Lower lobe of right lung (tissue), 2 donors: ENCODE measurements at regions not wholly inside any gene's neighbourhood (a gene's known extent, or its start where the extent isn't known, plus 50 kb on each side); places are given as distances from the start of the nearest gene placed in this dataset.

Experiments
- ATAC-seq, 2 donors: fragments of 200-7000 bp; cut with Tn5 transposase; one replicate each; pipeline ENCODE4 v1.9.1; 2020 to 2022; ENCODE audit warnings: mild to moderate bottlenecking in 2 of 2, moderate library complexity in 2 of 2
- DNase-seq: peaks from one replicate; pipeline ENCODE4 v3.0.0-alpha.2; 2020
- H3K27ac ChIP-seq: fragments of 200-600 bp; one replicate; pipeline ENCODE4 v1.8.0; 2022
- H3K27me3 ChIP-seq: fragments of 200-600 bp; one replicate; pipeline ENCODE4 v1.8.0; 2022; ENCODE audit warnings: low read depth
- H3K36me3 ChIP-seq: fragments of 200-600 bp; one replicate; pipeline ENCODE4 v1.8.0; 2022; ENCODE audit warnings: mild to moderate bottlenecking
- H3K4me1 ChIP-seq: fragments of 200-600 bp; one replicate; pipeline ENCODE4 v1.8.0; 2022
- H3K4me3 ChIP-seq: fragments of 200-600 bp; one replicate; pipeline ENCODE4 v1.8.0; 2022; ENCODE audit warnings: mild to moderate bottlenecking
- H3K9me3 ChIP-seq: fragments of 200-600 bp; one replicate; pipeline ENCODE4 v1.8.0; 2022
- CTCF ChIP-seq: fragments of 200-600 bp; IDR thresholded peaks from one replicate; pipeline ENCODE4 v1.8.0; 2022; ENCODE audit warnings: antibody characterized with exemption, mild to moderate bottlenecking
- intact Hi-C: fragments of 100-400 bp; cut with DNase I; formaldehyde crosslinking; loops from one replicate; pipeline ENCODE4 v1.11.0; 2022
- donor health status: DM: no; HTN: yes; CAD: no; lungs with severe emphysema.

DNA sequence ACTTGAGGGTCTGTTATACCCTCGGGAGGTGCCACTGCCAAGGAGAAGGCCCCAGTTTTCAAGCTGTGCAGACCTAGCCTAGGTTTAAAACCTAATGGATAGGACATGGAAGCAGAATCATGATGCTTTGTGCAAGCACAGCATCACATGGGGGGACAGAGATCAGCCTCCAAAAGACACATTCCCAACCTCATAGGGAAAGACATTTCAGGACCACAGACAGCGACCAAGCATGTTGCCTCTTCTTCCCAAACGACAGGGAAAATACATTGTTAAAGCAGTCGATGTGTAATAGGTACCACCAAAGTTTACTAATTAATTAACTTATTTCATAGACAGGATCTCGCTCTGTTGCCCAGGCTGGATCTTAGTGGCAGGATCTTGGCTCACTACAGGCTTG, 573.9 kb downstream of the TCERG1L start:
- no peak for DNase-seq
- intact Hi-C loops: no loop called here
- Histone ChIP-seq H3K27me3 (no peaks in the 10 kb centered on the region), H3K4me1 (no peaks in the 10 kb centered on the region), H3K27ac (no peak overlapping the region), H3K9me3 (no peaks in the 10 kb centered on the region), H3K36me3 (no peaks in the 10 kb centered on the region), H3K4me3 (no peak overlapping the region)
- no peak for ATAC-seq
- TF ChIP-seq CTCF: no peak

- TF ChIP-seq CTCF: no peak
- Histone ChIP-seq H3K9me3 (no peaks in the 10 kb centered on the region), H3K27me3 (no peaks in the 10 kb centered on the region), H3K27ac (no peak overlapping the region), H3K4me1 (no peaks in the 10 kb centered on the region), H3K36me3 (no peaks in the 10 kb centered on the region), H3K4me3 (no peak overlapping the region)
- intact Hi-C loops: no loop called here
- ATAC-seq (no peak), DNase-seq (no peak)
Observed at GRCh38 chr10:130739016-130739756, 572.3 kb downstream of the TCERG1L start.

DNA sequence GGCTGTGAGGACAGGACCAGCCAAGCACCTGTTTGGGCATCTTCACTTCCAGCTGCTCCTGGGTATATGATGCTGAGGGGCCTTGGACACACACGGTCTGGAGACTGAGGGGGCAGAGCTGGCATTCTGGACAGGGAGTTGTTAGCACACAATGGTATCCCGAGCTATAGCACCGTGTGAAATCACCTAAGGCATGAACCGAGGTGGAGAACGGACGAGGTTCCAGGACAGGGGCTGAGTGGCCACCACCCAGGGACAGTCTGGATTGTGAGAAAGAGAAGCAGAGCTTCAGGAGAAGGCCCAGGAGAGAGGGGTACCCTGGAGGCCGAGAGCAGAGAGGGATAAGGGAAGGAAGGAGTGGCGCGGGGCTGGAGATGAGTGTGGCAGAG, 571.8 kb downstream of the TCERG1L start:
- no peaks in the 10 kb centered on the region for H3K4me1 ChIP-seq
- ATAC-seq (no peak), DNase-seq (no peak)
- no peaks in the 10 kb centered on the region for H3K36me3 ChIP-seq
- no peaks in the 10 kb centered on the region for H3K27me3 ChIP-seq
- H3K4me3 ChIP-seq: no peak overlapping the region
- no peaks in the 10 kb centered on the region for H3K9me3 ChIP-seq
- intact Hi-C loops: no loop called here
- no peak for TF ChIP-seq CTCF
- H3K27ac ChIP-seq: no peak overlapping the region

- no peak overlapping the region for H3K27ac ChIP-seq
- no peak for TF ChIP-seq CTCF
- ATAC-seq (no peak), DNase-seq (no peak)
- no peaks in the 10 kb centered on the region for H3K4me1 ChIP-seq
- no peaks in the 10 kb centered on the region for H3K27me3 ChIP-seq
- intact Hi-C loops: no loop called here
- no peak overlapping the region for H3K4me3 ChIP-seq
- H3K9me3 ChIP-seq: no peaks in the 10 kb centered on the region
- H3K36me3 ChIP-seq: no peaks in the 10 kb centered on the region
Observed at GRCh38 chr10:130740166-130740565, 571.4 kb downstream of the TCERG1L start.

- no peaks in the 10 kb centered on the region for H3K9me3 ChIP-seq
- intact Hi-C loops: no loop called here
- no peak for TF ChIP-seq CTCF
- no peak overlapping the region for H3K4me3 ChIP-seq
- H3K4me1 ChIP-seq: no peaks in the 10 kb centered on the region
- no peaks in the 10 kb centered on the region for H3K36me3 ChIP-seq
- no peak for DNase-seq
- no peak for ATAC-seq
- H3K27ac ChIP-seq: no peak overlapping the region
- no peaks in the 10 kb centered on the region for H3K27me3 ChIP-seq
Observed at GRCh38 chr10:130740915-130741750, 570.4 kb downstream of the TCERG1L start.
